ENCODE measurements at regions not wholly inside any gene's neighbourhood (a gene's known extent, or its start where the extent isn't known, plus 50 kb on each side); places are given as distances from the start of the nearest gene placed in this dataset.
A peak's percentile ranks its signal among the peaks of the same experiment; 100 is the strongest.

DNA sequence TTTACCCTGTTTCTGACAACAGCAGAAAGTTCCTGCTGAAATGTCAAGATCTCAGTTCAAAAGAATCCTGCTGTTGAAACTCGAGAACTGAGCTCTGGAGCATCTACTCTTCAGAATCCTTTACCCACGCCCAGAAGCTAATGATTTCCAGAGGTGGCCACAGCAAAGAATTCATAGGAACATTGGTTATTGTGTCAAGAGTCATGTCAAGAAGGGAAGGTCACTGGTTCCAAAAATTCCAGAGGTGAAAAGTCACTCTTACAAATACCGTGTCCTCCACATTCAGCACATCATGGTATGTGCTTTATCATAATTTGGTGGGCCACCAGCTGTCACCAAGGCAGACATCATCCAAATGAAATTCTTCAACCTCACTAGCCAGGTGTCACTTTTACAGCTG is 394.4 kb upstream of the NPVF start:
- H3K27ac ChIP-seq (ENCODE audit: low read depth) = no peak overlapping the region
- H3K4me3 ChIP-seq (ENCODE audit: low read depth, low read length) = no peak overlapping the region
- WGBS = 70% methylated on average over 3 of the region's 3 CpGs
- no peaks in the 10 kb centered on the region for H3K4me1 ChIP-seq (ENCODE audit: insufficient read depth)
- no peak for DNase-seq (ENCODE audit: extremely low spot score)
- H3K36me3 ChIP-seq (ENCODE audit: insufficient read depth) = no peaks in the 10 kb centered on the region

DNA sequence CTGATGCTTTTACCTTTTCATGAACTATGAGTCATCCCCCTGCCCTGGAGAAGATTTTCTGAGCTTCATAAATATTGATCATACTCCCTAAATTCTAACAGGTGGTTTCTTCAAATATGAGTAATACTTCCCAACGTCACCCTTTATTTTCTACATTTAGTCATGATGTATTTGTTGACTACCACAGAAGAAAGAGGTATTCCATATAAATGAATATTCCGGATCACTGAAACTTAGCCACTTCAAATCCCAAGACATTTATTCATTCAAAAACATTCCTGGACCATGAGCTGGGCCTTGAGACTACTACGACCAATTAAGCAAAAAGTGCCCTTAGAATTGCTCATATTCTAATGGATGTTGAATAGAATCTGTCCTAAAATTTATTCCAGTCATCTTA is 395.8 kb upstream of the NPVF start:
- Histone ChIP-seq H3K4me1 (ENCODE audit: insufficient read depth) (no peaks in the 10 kb centered on the region), H3K36me3 (ENCODE audit: insufficient read depth) (no peaks in the 10 kb centered on the region), H3K27ac (ENCODE audit: low read depth) (no peak overlapping the region), H3K4me3 (ENCODE audit: low read depth, low read length) (no peak overlapping the region)
- 91% methylated on average over 3 of the region's 3 CpGs for WGBS
- DNase-seq (ENCODE audit: extremely low spot score) = no peak

- 38% methylated on average over 8 of the region's 8 CpGs for WGBS
- Histone ChIP-seq H3K36me3 (ENCODE audit: insufficient read depth) (no peaks in the 10 kb centered on the region), H3K27ac (ENCODE audit: low read depth) (peak overlapping the region; percentile 67), H3K4me3 (ENCODE audit: low read depth, low read length) (no peak overlapping the region), H3K4me1 (ENCODE audit: insufficient read depth) (no peaks in the 10 kb centered on the region)
- peak; percentile 64 for DNase-seq (ENCODE audit: extremely low spot score)
These were observed 396.5 kb upstream of the NPVF start for GRCh38 chr7:25624833-25625232.

GRCh38 chr7:25625306-25625992 is 397.2 kb upstream of the NPVF start:
- no peaks in the 10 kb centered on the region for H3K4me1 ChIP-seq (ENCODE audit: insufficient read depth)
- DNase-seq (ENCODE audit: extremely low spot score) = no peak
- 59% methylated on average over 5 of the region's 5 CpGs for WGBS
- H3K36me3 ChIP-seq (ENCODE audit: insufficient read depth) = no peaks in the 10 kb centered on the region
- peak overlapping the region; percentile 67 for H3K27ac ChIP-seq (ENCODE audit: low read depth)
- no peak overlapping the region for H3K4me3 ChIP-seq (ENCODE audit: low read depth, low read length)

- WGBS = 59% methylated on average over 4 of the region's 4 CpGs
- no peak for DNase-seq (ENCODE audit: extremely low spot score)
- no peak overlapping the region for H3K4me3 ChIP-seq (ENCODE audit: low read depth, low read length)
- H3K36me3 ChIP-seq (ENCODE audit: insufficient read depth) = no peaks in the 10 kb centered on the region
- no peak overlapping the region for H3K27ac ChIP-seq (ENCODE audit: low read depth)
- no peaks in the 10 kb centered on the region for H3K4me1 ChIP-seq (ENCODE audit: insufficient read depth)
These were observed 398.3 kb upstream of the NPVF start for GRCh38 chr7:25626451-25627131.

GRCh38 chr7:25628446-25628845 is 400.2 kb upstream of the NPVF start:
- Histone ChIP-seq H3K36me3 (ENCODE audit: insufficient read depth) (no peaks in the 10 kb centered on the region), H3K4me3 (ENCODE audit: low read depth, low read length) (no peak overlapping the region), H3K4me1 (ENCODE audit: insufficient read depth) (no peaks in the 10 kb centered on the region), H3K27ac (ENCODE audit: low read depth) (no peak overlapping the region)
- 80% methylated on average over 3 of the region's 3 CpGs for WGBS
- no peak for DNase-seq (ENCODE audit: extremely low spot score)

DNA sequence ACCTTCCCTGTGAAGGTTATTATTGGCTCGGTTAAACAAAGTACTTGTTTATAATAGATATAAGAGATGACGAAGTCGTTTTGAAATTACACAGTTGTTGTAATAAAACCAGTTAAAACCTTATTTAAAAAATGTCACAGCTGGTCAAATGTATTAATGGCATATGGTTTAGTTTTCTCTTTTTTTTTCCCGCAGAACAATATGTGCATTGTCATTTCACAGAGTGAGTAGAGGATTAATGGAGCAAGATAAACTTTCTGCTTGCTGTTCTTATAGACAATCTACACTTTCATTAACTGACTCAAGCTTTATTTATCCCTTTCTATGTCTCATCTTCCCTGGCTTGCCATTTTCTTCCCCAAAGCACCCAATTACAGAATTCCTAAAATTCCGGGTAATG is 404.3 kb upstream of the NPVF start:
- no peak for DNase-seq (ENCODE audit: extremely low spot score)
- no peak overlapping the region for H3K4me3 ChIP-seq (ENCODE audit: low read depth, low read length)
- H3K27ac ChIP-seq (ENCODE audit: low read depth) = no peak overlapping the region
- no peaks in the 10 kb centered on the region for H3K36me3 ChIP-seq (ENCODE audit: insufficient read depth)
- H3K4me1 ChIP-seq (ENCODE audit: insufficient read depth) = no peaks in the 10 kb centered on the region
- 53% methylated on average over 5 of the region's 5 CpGs for WGBS

DNA sequence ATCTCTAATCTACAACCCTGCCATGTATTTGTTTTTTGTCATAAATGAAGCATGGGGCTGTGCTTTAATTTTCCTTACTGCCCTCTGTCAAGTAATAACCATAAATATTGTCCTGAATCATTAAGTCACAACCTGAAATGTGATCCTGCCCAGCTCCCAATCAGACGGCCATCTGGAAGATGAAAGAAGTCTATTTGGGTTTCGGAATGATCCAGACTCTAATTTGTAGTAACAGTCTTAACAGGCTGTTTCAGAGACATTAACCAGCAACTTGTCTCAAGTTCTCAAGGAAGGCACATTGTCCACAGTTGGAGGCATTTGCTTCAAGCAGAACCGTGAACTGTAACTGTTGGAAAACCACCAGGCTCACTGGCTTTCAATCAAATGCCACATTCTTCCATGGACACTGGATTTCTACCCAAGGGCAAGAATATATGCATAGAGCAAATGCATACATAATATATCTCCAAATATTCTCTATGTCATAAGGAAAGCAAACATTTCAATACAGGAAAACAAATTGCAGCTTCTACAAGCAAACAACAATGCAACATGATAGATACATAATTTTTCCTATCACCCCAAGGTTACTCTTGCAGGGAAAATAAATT is 405.2 kb upstream of the NPVF start:
- no peak for DNase-seq (ENCODE audit: extremely low spot score)
- Histone ChIP-seq H3K4me3 (ENCODE audit: low read depth, low read length) (no peak overlapping the region), H3K36me3 (ENCODE audit: insufficient read depth) (no peaks in the 10 kb centered on the region), H3K27ac (ENCODE audit: low read depth) (no peak overlapping the region), H3K4me1 (ENCODE audit: insufficient read depth) (no peaks in the 10 kb centered on the region)
- WGBS = 63% methylated on average over 3 of the region's 3 CpGs

- Histone ChIP-seq H3K27ac (ENCODE audit: low read depth) (no peak overlapping the region), H3K4me1 (ENCODE audit: insufficient read depth) (no peaks in the 10 kb centered on the region)
These were observed 407.9 kb upstream of the NPVF start for GRCh38 chr7:25636168-25636567.

DNA sequence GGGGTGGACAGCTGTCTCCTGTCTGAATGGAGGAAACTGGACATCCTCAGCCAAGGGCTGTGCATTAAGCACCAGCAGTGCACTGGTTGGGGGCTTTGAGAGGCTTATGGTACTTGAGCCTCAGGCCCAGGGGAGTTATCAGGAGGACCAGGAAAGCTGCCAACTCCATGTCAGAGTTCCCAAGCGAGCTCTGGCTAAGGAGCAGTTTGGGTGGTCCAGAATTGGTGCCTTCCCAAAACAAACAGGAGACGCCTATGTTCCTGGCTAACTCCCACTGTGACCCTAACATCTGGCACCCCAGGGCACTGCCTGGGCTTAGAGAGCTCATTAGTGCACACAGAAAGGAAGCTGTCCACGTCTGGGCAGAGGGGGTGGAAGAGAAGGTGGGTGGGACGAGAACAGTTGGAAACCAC is 408.6 kb upstream of the NPVF start:
- peak; percentile 36 for DNase-seq (ENCODE audit: extremely low spot score)
- Histone ChIP-seq H3K27ac (ENCODE audit: low read depth) (no peak overlapping the region), H3K4me1 (ENCODE audit: insufficient read depth) (no peaks in the 10 kb centered on the region), H3K4me3 (ENCODE audit: low read depth, low read length) (no peak overlapping the region), H3K36me3 (ENCODE audit: insufficient read depth) (no peaks in the 10 kb centered on the region)
- 28% methylated on average over 4 of the region's 4 CpGs for WGBS

More at GRCh38 chr7:25636168-25636567, 407.9 kb upstream of the NPVF start:
- H3K36me3 ChIP-seq (ENCODE audit: insufficient read depth) = no peaks in the 10 kb centered on the region
- no peak for DNase-seq (ENCODE audit: extremely low spot score)
- WGBS = 71% methylated on average over 9 of the region's 9 CpGs
- no peak overlapping the region for H3K4me3 ChIP-seq (ENCODE audit: low read depth, low read length)

DNA sequence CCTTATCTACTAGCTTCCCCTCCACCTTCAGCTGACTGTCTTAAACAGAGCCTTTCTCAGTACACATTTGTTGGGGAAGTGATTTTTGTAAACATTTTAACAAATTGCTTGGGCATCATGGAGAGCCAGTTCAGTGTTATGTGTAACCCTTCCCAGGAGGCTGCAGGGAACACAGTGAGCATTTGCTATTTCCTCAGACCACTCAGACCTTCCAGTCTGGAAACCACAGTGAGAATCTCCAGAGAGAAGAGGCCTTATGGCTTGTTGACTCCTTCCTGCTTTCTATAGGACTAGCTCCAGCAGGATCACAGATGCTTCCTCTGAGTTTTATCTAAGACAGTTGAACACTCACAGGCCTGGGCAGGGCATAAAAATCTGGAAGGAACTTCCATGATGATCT is 409.8 kb upstream of the NPVF start:
- no peaks in the 10 kb centered on the region for H3K36me3 ChIP-seq (ENCODE audit: insufficient read depth)
- no peak overlapping the region for H3K4me3 ChIP-seq (ENCODE audit: low read depth, low read length)
- no peak overlapping the region for H3K27ac ChIP-seq (ENCODE audit: low read depth)
- no peaks in the 10 kb centered on the region for H3K4me1 ChIP-seq (ENCODE audit: insufficient read depth)
- DNase-seq (ENCODE audit: extremely low spot score) = no peak

DNA sequence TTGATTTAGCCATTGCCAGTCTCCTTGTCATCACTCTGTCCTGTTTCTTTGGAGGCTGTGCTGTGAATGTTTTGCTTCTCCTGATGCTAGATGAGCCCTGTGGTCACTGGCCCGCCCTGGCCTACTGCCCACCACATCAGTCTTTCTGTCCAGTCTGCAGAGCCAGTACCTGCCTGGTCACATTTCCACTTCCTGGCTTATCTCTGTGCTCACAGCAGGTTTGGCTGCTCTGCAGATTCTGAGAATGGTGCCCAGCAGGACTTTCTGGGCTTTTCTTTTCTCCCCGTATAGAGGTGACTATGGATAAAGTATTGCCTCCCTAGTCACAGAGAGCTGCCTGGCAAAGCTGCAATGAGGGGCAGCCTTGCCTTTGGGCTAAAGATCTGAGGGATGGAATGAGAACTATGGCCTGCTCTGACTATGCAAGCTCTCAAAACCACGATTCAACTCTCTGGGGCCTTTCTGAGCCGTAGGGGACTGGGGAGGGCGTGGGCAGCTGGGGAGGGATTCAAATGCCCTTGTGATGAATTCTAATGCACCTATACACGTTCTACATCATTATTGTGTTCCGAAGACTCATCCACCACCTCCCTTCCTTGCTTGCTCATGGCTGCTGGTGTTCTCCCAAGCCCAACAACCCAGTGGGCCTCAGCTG is 410.4 kb upstream of the NPVF start:
- Histone ChIP-seq H3K4me1 (ENCODE audit: insufficient read depth) (no peaks in the 10 kb centered on the region), H3K36me3 (ENCODE audit: insufficient read depth) (no peaks in the 10 kb centered on the region), H3K27ac (ENCODE audit: low read depth) (no peak overlapping the region), H3K4me3 (ENCODE audit: low read depth, low read length) (no peak overlapping the region)
- DNase-seq (ENCODE audit: extremely low spot score) = no peak
- 82% methylated on average over 7 of the region's 7 CpGs for WGBS

DNA sequence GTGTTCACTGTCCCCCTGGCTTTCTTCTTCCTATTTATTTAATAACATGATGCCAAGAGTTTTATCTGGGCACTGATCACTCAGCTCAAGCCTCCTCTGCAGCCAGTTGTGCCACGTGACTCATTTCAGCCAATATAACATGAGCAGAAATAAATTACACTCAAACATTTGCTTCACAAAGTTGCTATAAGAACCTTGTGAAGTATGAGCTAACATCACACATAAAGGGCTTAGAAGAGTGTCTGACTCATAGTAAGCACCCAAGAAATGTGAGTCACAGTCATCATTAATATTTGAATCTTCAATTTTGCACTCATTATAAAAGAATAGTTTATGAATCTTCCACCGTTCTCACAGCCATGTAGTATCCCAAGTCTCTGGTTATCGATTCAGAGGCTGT is 414.6 kb upstream of the NPVF start:
- no peaks in the 10 kb centered on the region for H3K4me1 ChIP-seq (ENCODE audit: insufficient read depth)
- no peak for DNase-seq (ENCODE audit: extremely low spot score)
- H3K27ac ChIP-seq (ENCODE audit: low read depth) = no peak overlapping the region
- WGBS = 90% methylated on average over 3 of the region's 3 CpGs
- H3K4me3 ChIP-seq (ENCODE audit: low read depth, low read length) = no peak overlapping the region
- no peaks in the 10 kb centered on the region for H3K36me3 ChIP-seq (ENCODE audit: insufficient read depth)

DNA sequence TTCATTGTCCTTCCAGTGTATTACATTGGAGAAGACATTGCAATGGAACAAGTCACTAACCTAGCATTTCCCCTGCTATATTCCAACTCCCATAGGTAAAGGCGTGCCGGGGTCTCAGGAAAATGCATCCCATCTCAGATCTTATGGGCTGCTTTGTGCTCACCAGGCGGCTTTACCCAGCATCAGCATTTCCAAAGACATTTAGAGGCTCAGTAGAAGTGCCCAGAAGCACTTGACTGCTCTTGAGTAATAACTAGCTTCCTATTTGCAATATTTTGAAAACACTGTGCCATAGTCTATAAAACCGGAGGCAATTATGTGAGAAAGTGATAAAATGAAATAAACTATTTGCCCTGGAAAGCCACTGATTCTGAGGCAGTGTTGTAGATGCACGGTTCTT is 415.0 kb upstream of the NPVF start:
- 92% methylated on average over 5 of the region's 5 CpGs for WGBS
- Histone ChIP-seq H3K27ac (ENCODE audit: low read depth) (no peak overlapping the region), H3K4me3 (ENCODE audit: low read depth, low read length) (no peak overlapping the region), H3K36me3 (ENCODE audit: insufficient read depth) (no peaks in the 10 kb centered on the region), H3K4me1 (ENCODE audit: insufficient read depth) (no peaks in the 10 kb centered on the region)
- no peak for DNase-seq (ENCODE audit: extremely low spot score)

Data from urinary bladder (tissue), 3 donors.